MCF 10A (cell line): ENCODE measurements at regions not wholly inside any gene's neighbourhood (a gene's known extent, or its start where the extent isn't known, plus 50 kb on each side); places are given as distances from the start of the nearest gene placed in this dataset.

Source experiments
- BruUV-seq: library from RNA; stranded (reverse); fragments of 400-500 nt; replicated peaks from 2 replicates; lab custom pipeline; 2021; lab: Mats Ljungman, UMichigan
- CTCF ChIA-PET: fragments of 300-600 bp; sonication (Branson Sonifier 250); formaldehyde crosslinking; extraction: SDS; loops from one replicate; lab custom pipeline; 2021; ENCODE audit warnings: antibody characterized with exemption, inconsistent platforms; lab: Yijun Ruan, JAX
- POLR2A ChIA-PET: fragments of 300-600, 350-650 bp; sonication (Branson Sonifier 250); formaldehyde crosslinking; extraction: SDS; loops from one replicate; lab custom pipeline; 2020; ENCODE audit warnings: antibody characterized with exemption, inconsistent platforms; lab: Yijun Ruan, JAX
- DNase-seq: peaks from one replicate; pipeline ENCODE4 v3.0.0-alpha.2; 2018; ENCODE audit not compliant: unreplicated experiment
- H3K27ac Mint-ChIP-seq: one replicate; pipeline ENCODE4 v1.8.0; 2022; ENCODE audit warnings: mild to moderate bottlenecking, low read depth, mixed read lengths; ENCODE audit not compliant: unreplicated experiment
- H3K27me3 Mint-ChIP-seq: one replicate; pipeline ENCODE4 v1.8.0; 2022; ENCODE audit warnings: mixed read lengths; ENCODE audit not compliant: insufficient read depth, unreplicated experiment
- H3K36me3 Mint-ChIP-seq: one replicate; pipeline ENCODE4 v1.8.0; 2022; ENCODE audit warnings: mild to moderate bottlenecking, moderate library complexity, mixed read lengths; ENCODE audit not compliant: insufficient read depth, unreplicated experiment
- H3K4me1 Mint-ChIP-seq: one replicate; pipeline ENCODE4 v1.8.0; 2022; ENCODE audit warnings: mixed read lengths; ENCODE audit not compliant: insufficient read depth, unreplicated experiment
- H3K4me3 Mint-ChIP-seq: one replicate; pipeline ENCODE4 v1.8.0; 2022; ENCODE audit warnings: mild to moderate bottlenecking, moderate library complexity, mixed read lengths; ENCODE audit not compliant: unreplicated experiment
- H3K9me3 Mint-ChIP-seq: one replicate; pipeline ENCODE4 v1.8.0; 2022; ENCODE audit warnings: mixed read lengths; ENCODE audit not compliant: unreplicated experiment
- intact Hi-C: fragments of 100-400 bp; cut with micrococcal nuclease; formaldehyde crosslinking; loops from 2 replicates; pipeline ENCODE4 v1.14.1; 2022
- TF ChIP-seq, protein P1 (sequence below): fragments of 200-600 bp; IDR thresholded peaks from one replicate; pipeline ENCODE4 v1.8.0; 2022; ENCODE audit warnings: antibody characterized with exemption, mild to moderate bottlenecking; ENCODE audit not compliant: unreplicated experiment

GRCh38 chr20:17844549-17845298 lies 123.9 kb downstream of the SNX5 start:
- TF ChIP-seq, protein P1, sequence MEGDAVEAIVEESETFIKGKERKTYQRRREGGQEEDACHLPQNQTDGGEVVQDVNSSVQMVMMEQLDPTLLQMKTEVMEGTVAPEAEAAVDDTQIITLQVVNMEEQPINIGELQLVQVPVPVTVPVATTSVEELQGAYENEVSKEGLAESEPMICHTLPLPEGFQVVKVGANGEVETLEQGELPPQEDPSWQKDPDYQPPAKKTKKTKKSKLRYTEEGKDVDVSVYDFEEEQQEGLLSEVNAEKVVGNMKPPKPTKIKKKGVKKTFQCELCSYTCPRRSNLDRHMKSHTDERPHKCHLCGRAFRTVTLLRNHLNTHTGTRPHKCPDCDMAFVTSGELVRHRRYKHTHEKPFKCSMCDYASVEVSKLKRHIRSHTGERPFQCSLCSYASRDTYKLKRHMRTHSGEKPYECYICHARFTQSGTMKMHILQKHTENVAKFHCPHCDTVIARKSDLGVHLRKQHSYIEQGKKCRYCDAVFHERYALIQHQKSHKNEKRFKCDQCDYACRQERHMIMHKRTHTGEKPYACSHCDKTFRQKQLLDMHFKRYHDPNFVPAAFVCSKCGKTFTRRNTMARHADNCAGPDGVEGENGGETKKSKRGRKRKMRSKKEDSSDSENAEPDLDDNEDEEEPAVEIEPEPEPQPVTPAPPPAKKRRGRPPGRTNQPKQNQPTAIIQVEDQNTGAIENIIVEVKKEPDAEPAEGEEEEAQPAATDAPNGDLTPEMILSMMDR = no peak
- no peaks in the 10 kb centered on the region for H3K36me3 Mint-ChIP-seq
- DNase-seq = no peak
- peaks cover 66% of the 10 kb centered on the region for H3K4me1 Mint-ChIP-seq
- no peaks in the 10 kb centered on the region for H3K27me3 Mint-ChIP-seq
- H3K9me3 Mint-ChIP-seq = peaks cover 7% of the 10 kb centered on the region
- H3K4me3 Mint-ChIP-seq = no peak overlapping the region
- no TSS peak for BruUV-seq
- ChIA-PET POLR2A (interaction anchor here (0.7 to 3.6 kb wide), 3 partner anchors 11 to 1236 kb away, joined by 4 to 30 read pairs (median 18); partner anchors contain the start of gene RRBP1), CTCF (interaction anchor here (0.8 to 1.9 kb wide), 4 partner anchors 8 to 339 kb away, joined by 3 to 7 read pairs (median 4); no protein-coding TSS in a partner anchor)
- H3K27ac Mint-ChIP-seq = peak overlapping the region; percentile 93
- intact Hi-C loops = no loop called here

DNA sequence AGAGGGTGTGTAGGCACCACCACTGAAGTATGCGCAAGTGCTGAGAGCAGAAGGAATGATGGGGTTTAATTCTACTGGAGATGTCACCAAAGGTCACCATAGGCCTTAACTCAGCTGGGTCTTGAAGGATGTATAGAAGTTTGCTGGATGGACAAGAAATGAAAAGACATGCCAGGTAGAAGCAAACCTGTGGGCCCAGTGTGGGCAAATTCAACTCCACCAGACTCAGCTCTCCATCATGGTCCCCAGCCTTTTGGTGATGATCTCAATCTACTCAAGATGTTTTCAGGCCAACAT lies 124.5 kb downstream of the SNX5 start:
- Mint-ChIP-seq H3K27ac (peak overlapping the region; percentile 93), H3K27me3 (no peaks in the 10 kb centered on the region), H3K9me3 (peaks cover 7% of the 10 kb centered on the region), H3K4me1 (peaks cover 61% of the 10 kb centered on the region), H3K4me3 (peak overlapping the region; percentile 48), H3K36me3 (no peaks in the 10 kb centered on the region)
- POLR2A ChIA-PET = interaction anchor here (1.1 to 3.6 kb wide), 6 partner anchors 10 to 274 kb away, joined by 4 to 30 read pairs (median 10); partner anchors contain the start of genes DSTN and RRBP1
- intact Hi-C loops = no loop called here
- CTCF ChIA-PET = interaction anchor here (0.9 to 1.9 kb wide), 3 partner anchors 9 to 339 kb away, joined by 3 to 7 read pairs (median 4); no protein-coding TSS in a partner anchor
- no TSS peak for BruUV-seq
- TF ChIP-seq, protein P1 = no peak
- DNase-seq = no peak

- intact Hi-C loops = loop anchor here (2.0 kb wide), 1 partner anchor 163 kb away; no protein-coding TSS in a partner anchor
Measured at GRCh38 chr20:17843246-17844132, 125.1 kb downstream of the SNX5 start.

More at GRCh38 chr20:17843246-17844132, 125.1 kb downstream of the SNX5 start:
- no peaks in the 10 kb centered on the region for H3K36me3 Mint-ChIP-seq
- DNase-seq = peak; percentile 95
- H3K9me3 Mint-ChIP-seq = peaks cover 7% of the 10 kb centered on the region
- peak overlapping the region; percentile 48 for H3K4me3 Mint-ChIP-seq
- CTCF ChIA-PET = interaction anchor here (0.6 to 1.9 kb wide), 5 partner anchors 10 to 339 kb away, joined by 3 to 7 read pairs (median 3); no protein-coding TSS in a partner anchor
- POLR2A ChIA-PET = interaction anchor here (0.8 to 3.6 kb wide), 9 partner anchors 10 to 664 kb away, joined by 3 to 30 read pairs (median 6); partner anchors contain the start of genes DSTN and RRBP1
- TF ChIP-seq, protein P1 = no peak
- H3K4me1 Mint-ChIP-seq = peaks cover 59% of the 10 kb centered on the region
- H3K27me3 Mint-ChIP-seq = no peaks in the 10 kb centered on the region
- BruUV-seq = no TSS peak
- H3K27ac Mint-ChIP-seq = peak overlapping the region; percentile 93
